ENCODE measurements at regions not wholly inside any gene's neighbourhood (a gene's known extent, or its start where the extent isn't known, plus 50 kb on each side); places are given as distances from the start of the nearest gene placed in this dataset.

DNA sequence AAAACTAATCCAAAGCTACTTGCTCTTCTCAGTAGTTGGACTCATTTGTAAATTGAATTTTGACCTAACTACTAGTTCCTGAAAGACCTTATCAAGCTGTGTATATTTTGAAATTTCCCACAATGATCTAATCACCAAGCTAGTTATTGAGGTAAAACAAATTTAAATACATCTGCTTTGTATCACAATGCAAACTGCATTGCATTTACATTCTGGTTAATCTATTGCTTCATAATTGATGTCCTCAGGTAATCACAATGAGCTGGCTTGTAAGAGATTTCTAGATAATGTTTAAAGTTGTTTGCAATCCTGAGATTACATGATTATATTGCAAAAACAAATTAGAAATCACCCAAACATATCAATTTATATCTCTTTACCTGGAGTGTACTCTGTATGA, 848.8 kb downstream of the HACE1 start:
- TF ChIP-seq EZH2 (IDR thresholded peaks at IDR 0.05; ENCODE audit: borderline replicate concordance, low read depth, low read length, severe bottlenecking) = no peak
- TF ChIP-seq, protein P1, sequence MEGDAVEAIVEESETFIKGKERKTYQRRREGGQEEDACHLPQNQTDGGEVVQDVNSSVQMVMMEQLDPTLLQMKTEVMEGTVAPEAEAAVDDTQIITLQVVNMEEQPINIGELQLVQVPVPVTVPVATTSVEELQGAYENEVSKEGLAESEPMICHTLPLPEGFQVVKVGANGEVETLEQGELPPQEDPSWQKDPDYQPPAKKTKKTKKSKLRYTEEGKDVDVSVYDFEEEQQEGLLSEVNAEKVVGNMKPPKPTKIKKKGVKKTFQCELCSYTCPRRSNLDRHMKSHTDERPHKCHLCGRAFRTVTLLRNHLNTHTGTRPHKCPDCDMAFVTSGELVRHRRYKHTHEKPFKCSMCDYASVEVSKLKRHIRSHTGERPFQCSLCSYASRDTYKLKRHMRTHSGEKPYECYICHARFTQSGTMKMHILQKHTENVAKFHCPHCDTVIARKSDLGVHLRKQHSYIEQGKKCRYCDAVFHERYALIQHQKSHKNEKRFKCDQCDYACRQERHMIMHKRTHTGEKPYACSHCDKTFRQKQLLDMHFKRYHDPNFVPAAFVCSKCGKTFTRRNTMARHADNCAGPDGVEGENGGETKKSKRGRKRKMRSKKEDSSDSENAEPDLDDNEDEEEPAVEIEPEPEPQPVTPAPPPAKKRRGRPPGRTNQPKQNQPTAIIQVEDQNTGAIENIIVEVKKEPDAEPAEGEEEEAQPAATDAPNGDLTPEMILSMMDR (IDR thresholded peaks at IDR 0.05; ENCODE audit: extremely low read depth in 1 of 2, insufficient read depth in 1 of 2, low read depth in 1 of 2, low read length in 2 of 2) = no peak
- TF ChIP-seq FOS (IDR thresholded peaks at IDR 0.05; ENCODE audit: borderline replicate concordance, insufficient read depth, low read length) = no peak
- TF ChIP-seq JUN (IDR thresholded peaks at IDR 0.05; ENCODE audit: borderline replicate concordance, insufficient read depth, insufficient read length, low read depth) = no peak
- TF ChIP-seq POLR2A (IDR thresholded peaks at IDR 0.05; ENCODE audit: low read depth, low read length) = no peak
- TF ChIP-seq, protein P2, sequence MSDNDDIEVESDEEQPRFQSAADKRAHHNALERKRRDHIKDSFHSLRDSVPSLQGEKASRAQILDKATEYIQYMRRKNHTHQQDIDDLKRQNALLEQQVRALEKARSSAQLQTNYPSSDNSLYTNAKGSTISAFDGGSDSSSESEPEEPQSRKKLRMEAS (IDR thresholded peaks at IDR 0.05; ENCODE audit: insufficient read depth, insufficient read length) = no peak
- no peak for TF ChIP-seq POLR2AphosphoS5 (IDR thresholded peaks at IDR 0.05; ENCODE audit: insufficient read depth, low read depth, low read length)
- TF ChIP-seq GATA2 (IDR thresholded peaks at IDR 0.05; ENCODE audit: insufficient read depth, insufficient read length, low read depth, low read length) = no peak
- no peak for TF ChIP-seq MYC (IDR thresholded peaks at IDR 0.05; ENCODE audit: low read depth, low read length)
- no peak overlapping the region for H3K9ac ChIP-seq (replicated peaks; ENCODE audit: extremely low read depth, insufficient read depth, low read length)
- H3K27ac ChIP-seq (ENCODE audit: insufficient read depth, low read depth, low read length) = no peak overlapping the region
- no TSS peak for BruUV-seq (replicated peaks)
- no peaks in the 10 kb centered on the region for H3K9me1 ChIP-seq (replicated peaks; ENCODE audit: control insufficient read depth, extremely low read depth, insufficient read depth, low read length)
- dilution Hi-C loops (cut with MboI; ENCODE audit: extremely low pct_ligation_motif_present, low sequenced_read_pairs) (no loop called here), intact Hi-C loops (cut with micrococcal nuclease) (no loop called here)
- POLR2A ChIA-PET = no interaction called here
- no peaks in the 10 kb centered on the region for H3K9me3 ChIP-seq (replicated peaks; ENCODE audit: control insufficient read depth, insufficient read depth, low read length)
- no peaks in the 10 kb centered on the region for H3K4me1 ChIP-seq (ENCODE audit: control insufficient read depth, extremely low read depth, insufficient read depth, low read length)
- no peaks in the 10 kb centered on the region for H3K36me3 ChIP-seq (ENCODE audit: control insufficient read depth in 2 of 2, extremely low read depth in 1 of 2, insufficient read depth in 2 of 2, low read length in 2 of 2)
- FAIRE-seq (no peak), DNase-seq (ENCODE audit: low read depth, low spot score) (no peak)
- no peak overlapping the region for H3K4me3 ChIP-seq (replicated peaks in 1 of 3; ENCODE audit: insufficient read depth in 1 of 3, low read depth in 1 of 3, low read length in 3 of 3)
- no peaks in the 10 kb centered on the region for H3K79me2 ChIP-seq (ENCODE audit: control insufficient read depth, insufficient read depth, low read length)
- no peaks in the 10 kb centered on the region for H3K27me3 ChIP-seq (ENCODE audit: control insufficient read depth in 2 of 2, insufficient read depth in 2 of 2, low read length in 2 of 2)
- H3K4me2 ChIP-seq (ENCODE audit: insufficient read depth, low read length) = no peak overlapping the region
- H4K20me1 ChIP-seq (replicated peaks; ENCODE audit: control insufficient read depth, extremely low read depth, insufficient read depth, low read length) = no peaks in the 10 kb centered on the region
- CTCF ChIA-PET = no interaction called here
- no peak overlapping the region for H2AFZ ChIP-seq (ENCODE audit: low read depth, low read length)

Data from endothelial cell of umbilical vein (primary cell).